ENCODE measurements at regions not wholly inside any gene's neighbourhood (a gene's known extent, or its start where the extent isn't known, plus 50 kb on each side); places are given as distances from the start of the nearest gene placed in this dataset.
"Not testable (repeated sequence)": the region's sequence is repeated elsewhere in the genome, so short reads cannot be mapped to it uniquely, and the experiment has no call there.

- H3K27me3 ChIP-seq; H3K4me3 ChIP-seq; H3K9me3 ChIP-seq; H3K36me3 ChIP-seq; H3K4me1 ChIP-seq; H3K27ac ChIP-seq; intact Hi-C loops (cut with DNase I); H3K9ac ChIP-seq (ENCODE audit: low read depth in 2 of 2, low read length in 2 of 2): not testable (repeated sequence)
- peak; percentile 16 for DNase-seq
Observed at GRCh38 chr9:63450836-63451235, 1834.2 kb downstream of the FOXD4L5 start.

GRCh38 chr9:63425123-63425522 is 1859.9 kb downstream of the FOXD4L5 start:
- H3K27me3 ChIP-seq; H3K4me3 ChIP-seq; H3K4me1 ChIP-seq; intact Hi-C loops (cut with DNase I); H3K9ac ChIP-seq (ENCODE audit: low read depth in 2 of 2, low read length in 2 of 2); DNase-seq; H3K27ac ChIP-seq; H3K9me3 ChIP-seq; H3K36me3 ChIP-seq: not testable (repeated sequence)

GRCh38 chr9:63390897-63391296 is 1894.1 kb downstream of the FOXD4L5 start:
- H3K4me1 ChIP-seq; H3K4me3 ChIP-seq; DNase-seq; H3K9me3 ChIP-seq; intact Hi-C loops (cut with DNase I); H3K36me3 ChIP-seq; H3K9ac ChIP-seq (ENCODE audit: low read depth in 2 of 2, low read length in 2 of 2); H3K27ac ChIP-seq; H3K27me3 ChIP-seq: not testable (repeated sequence)

GRCh38 chr9:63385479-63385878 is 1899.5 kb downstream of the FOXD4L5 start:
- H3K4me3 ChIP-seq; H3K4me1 ChIP-seq; H3K9ac ChIP-seq (ENCODE audit: low read depth in 2 of 2, low read length in 2 of 2); H3K9me3 ChIP-seq; H3K27me3 ChIP-seq; intact Hi-C loops (cut with DNase I); H3K27ac ChIP-seq; DNase-seq; H3K36me3 ChIP-seq: not testable (repeated sequence)

DNA sequence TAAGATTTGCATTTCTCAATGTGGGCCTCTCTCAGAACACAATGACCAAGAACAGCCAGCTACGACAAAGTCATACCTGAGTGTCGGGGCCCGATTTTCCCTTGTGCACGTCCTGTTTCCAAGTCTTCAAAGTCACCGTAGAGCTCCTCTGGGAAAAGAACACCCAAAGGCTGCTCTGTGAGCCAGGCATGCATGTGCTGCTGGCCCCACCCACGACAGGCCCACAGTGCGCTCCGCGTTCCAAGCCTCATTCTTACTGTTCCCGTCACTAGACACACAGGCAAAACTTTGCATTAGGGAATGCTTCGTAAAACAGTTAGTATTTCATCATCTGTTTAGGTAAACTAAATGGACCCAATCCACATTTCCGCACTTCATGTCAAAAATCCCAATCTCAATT is 1905.1 kb downstream of the FOXD4L5 start:
- intact Hi-C loops (cut with DNase I); H3K9ac ChIP-seq (ENCODE audit: low read depth in 2 of 2, low read length in 2 of 2); H3K27me3 ChIP-seq; H3K36me3 ChIP-seq; H3K4me3 ChIP-seq; DNase-seq; H3K4me1 ChIP-seq; H3K9me3 ChIP-seq; H3K27ac ChIP-seq: not testable (repeated sequence)

GRCh38 chr9:63354219-63354618 is 1930.8 kb downstream of the FOXD4L5 start:
- intact Hi-C loops (cut with DNase I); H3K4me3 ChIP-seq; H3K4me1 ChIP-seq; H3K27me3 ChIP-seq; H3K9ac ChIP-seq (ENCODE audit: low read depth in 2 of 2, low read length in 2 of 2); H3K36me3 ChIP-seq; DNase-seq; H3K9me3 ChIP-seq; H3K27ac ChIP-seq: not testable (repeated sequence)

GRCh38 chr9:63347347-63347746 is 1937.7 kb downstream of the FOXD4L5 start:
- H3K27ac ChIP-seq; H3K36me3 ChIP-seq; H3K4me1 ChIP-seq; H3K4me3 ChIP-seq; H3K9me3 ChIP-seq; DNase-seq; intact Hi-C loops (cut with DNase I); H3K9ac ChIP-seq (ENCODE audit: low read depth in 2 of 2, low read length in 2 of 2); H3K27me3 ChIP-seq: not testable (repeated sequence)

GRCh38 chr9:63346310-63347048 is 1938.5 kb downstream of the FOXD4L5 start:
- H3K4me1 ChIP-seq; H3K9ac ChIP-seq (ENCODE audit: low read depth in 2 of 2, low read length in 2 of 2); H3K27me3 ChIP-seq; intact Hi-C loops (cut with DNase I); H3K4me3 ChIP-seq; H3K9me3 ChIP-seq; H3K36me3 ChIP-seq: not testable (repeated sequence)
- peak; percentile 81 for DNase-seq
- peak overlapping the region; percentile 17 for H3K27ac ChIP-seq

DNA sequence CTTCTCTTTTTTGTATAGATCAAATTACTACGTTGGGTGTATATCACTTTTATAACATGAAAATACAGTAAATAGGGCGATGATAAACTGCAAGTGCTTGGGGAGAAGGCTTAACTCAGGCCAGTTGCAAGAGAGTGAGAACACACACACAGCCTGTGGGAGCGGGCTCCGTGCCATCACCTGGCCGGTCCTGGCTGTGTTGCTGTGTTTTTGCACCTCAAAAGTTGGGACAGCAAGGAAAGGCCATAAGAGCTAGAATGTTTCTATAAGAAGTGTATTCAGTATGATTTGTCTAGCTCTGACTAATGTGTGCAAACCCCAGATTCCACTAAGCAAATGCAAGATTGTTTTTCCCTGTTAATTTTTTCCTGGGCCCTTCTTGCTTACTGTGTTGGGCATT is 1940.6 kb downstream of the FOXD4L5 start:
- H3K4me1 ChIP-seq; H3K36me3 ChIP-seq; H3K27me3 ChIP-seq; H3K4me3 ChIP-seq; H3K9me3 ChIP-seq; intact Hi-C loops (cut with DNase I); DNase-seq; H3K9ac ChIP-seq (ENCODE audit: low read depth in 2 of 2, low read length in 2 of 2); H3K27ac ChIP-seq: not testable (repeated sequence)

GRCh38 chr9:63342528-63342927 is 1942.5 kb downstream of the FOXD4L5 start:
- intact Hi-C loops (cut with DNase I); H3K36me3 ChIP-seq; H3K4me3 ChIP-seq; H3K9ac ChIP-seq (ENCODE audit: low read depth in 2 of 2, low read length in 2 of 2); H3K27me3 ChIP-seq; DNase-seq; H3K27ac ChIP-seq; H3K9me3 ChIP-seq; H3K4me1 ChIP-seq: not testable (repeated sequence)

- H3K36me3 ChIP-seq; DNase-seq; H3K27me3 ChIP-seq; intact Hi-C loops (cut with DNase I); H3K9me3 ChIP-seq; H3K4me3 ChIP-seq; H3K4me1 ChIP-seq; H3K9ac ChIP-seq (ENCODE audit: low read depth in 2 of 2, low read length in 2 of 2): not testable (repeated sequence)
- peak overlapping the region; percentile 16 for H3K27ac ChIP-seq
Observed at GRCh38 chr9:63337899-63338604, 1947.0 kb downstream of the FOXD4L5 start.

DNA sequence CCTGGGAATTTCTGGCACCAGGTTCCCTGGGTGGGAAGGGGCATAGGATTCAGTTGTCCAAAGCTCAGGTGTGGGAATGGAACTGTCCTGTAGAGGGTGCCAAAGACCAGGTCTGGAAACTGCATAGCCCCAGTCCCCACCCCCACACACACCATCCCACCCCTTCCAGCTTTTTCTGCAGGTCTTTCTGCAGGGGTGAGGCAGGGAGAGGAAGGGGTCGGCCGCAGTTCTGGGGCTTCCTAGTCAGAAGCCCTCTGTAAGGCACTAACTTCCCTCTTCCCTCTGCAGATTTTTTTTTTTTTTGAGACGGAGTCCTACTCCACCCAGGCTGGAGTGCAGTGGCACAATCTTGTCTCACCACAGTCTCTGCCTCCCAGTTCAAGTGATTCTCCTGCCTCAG is 1949.7 kb downstream of the FOXD4L5 start:
- H3K4me1 ChIP-seq; H3K36me3 ChIP-seq; H3K27me3 ChIP-seq; DNase-seq; intact Hi-C loops (cut with DNase I); H3K4me3 ChIP-seq; H3K27ac ChIP-seq; H3K9me3 ChIP-seq; H3K9ac ChIP-seq (ENCODE audit: low read depth in 2 of 2, low read length in 2 of 2): not testable (repeated sequence)

DNA sequence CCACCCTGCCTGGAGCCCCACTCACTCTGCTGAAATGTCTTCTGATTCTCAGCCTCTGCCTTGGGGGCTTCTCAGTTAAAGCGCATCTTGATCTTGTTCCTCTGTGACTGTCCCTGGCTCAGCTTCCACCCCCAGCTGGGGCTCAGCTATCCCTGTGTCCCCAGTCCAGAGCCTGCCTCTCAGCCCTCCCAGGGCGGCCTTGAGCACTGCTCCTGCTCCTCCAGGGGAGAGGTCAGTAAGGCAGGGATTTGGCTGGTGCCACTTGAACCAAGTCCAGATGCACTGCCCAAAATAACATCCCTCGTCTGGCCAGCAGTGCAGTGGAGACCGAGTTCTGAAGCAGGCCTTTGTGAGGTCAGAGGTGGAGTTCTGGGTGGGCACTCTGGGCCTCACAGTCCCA is 1950.8 kb downstream of the FOXD4L5 start:
- DNase-seq; H3K27ac ChIP-seq; H3K27me3 ChIP-seq; H3K36me3 ChIP-seq; H3K4me1 ChIP-seq; intact Hi-C loops (cut with DNase I); H3K4me3 ChIP-seq; H3K9me3 ChIP-seq; H3K9ac ChIP-seq (ENCODE audit: low read depth in 2 of 2, low read length in 2 of 2): not testable (repeated sequence)

- H3K9ac ChIP-seq (ENCODE audit: low read depth in 2 of 2, low read length in 2 of 2); DNase-seq; intact Hi-C loops (cut with DNase I); H3K27ac ChIP-seq; H3K36me3 ChIP-seq; H3K4me1 ChIP-seq; H3K9me3 ChIP-seq; H3K27me3 ChIP-seq; H3K4me3 ChIP-seq: not testable (repeated sequence)
Observed at GRCh38 chr9:63333083-63333482, 1951.9 kb downstream of the FOXD4L5 start.
